ENCODE measurements at regions not wholly inside any gene's neighbourhood (a gene's known extent, or its start where the extent isn't known, plus 50 kb on each side); places are given as distances from the start of the nearest gene placed in this dataset.

GRCh38 chr12:60335745-60336144, 739.9 kb downstream of the SLC16A7 start:
- Histone ChIP-seq H3K27ac (ENCODE audit: low read depth, low read length) (no peak overlapping the region), H4K91ac (replicated peaks; ENCODE audit: insufficient read length, low read length) (no peak overlapping the region), H2AFZ (ENCODE audit: low read length) (no peak overlapping the region), H3K27me3 (replicated peaks in 1 of 4; ENCODE audit: control insufficient read depth in 3 of 4, extremely low read depth in 1 of 4, insufficient read depth in 3 of 4, low read length in 3 of 4) (peaks cover 0 to 1% (median 0%) of the 10 kb centered on the region in 4 experiments; a peak in 1 of 7 replicates), H3K9ac (replicated peaks in 1 of 4; ENCODE audit: extremely low read depth in 1 of 4, low read depth in 3 of 4, low read length in 3 of 4) (no peak overlapping the region), H2BK120ac (replicated peaks; ENCODE audit: low read depth, low read length) (no peak overlapping the region), H4K5ac (ENCODE audit: insufficient read length, low read depth, low read length) (no peak overlapping the region), H3K14ac (ENCODE audit: insufficient read length) (no peak overlapping the region), H3K4me3 (ENCODE audit: extremely low read depth in 1 of 4, insufficient read depth in 2 of 4, low read depth in 3 of 4, low read length in 4 of 4) (no peak overlapping the region), H3K18ac (ENCODE audit: extremely low read depth, low read length) (no peak overlapping the region), H3K4me1 (replicated peaks in 1 of 4; ENCODE audit: control insufficient read depth in 3 of 4, insufficient read depth in 4 of 4, low read length in 3 of 4) (no peaks in the 10 kb centered on the region), H3K23ac (ENCODE audit: insufficient read length) (no peak overlapping the region), H2BK5ac (ENCODE audit: low read depth, low read length) (no peak overlapping the region), H2BK15ac (ENCODE audit: low read length) (no peak overlapping the region), H4K20me1 (replicated peaks in 1 of 2; ENCODE audit: control insufficient read depth in 1 of 2, insufficient read depth in 2 of 2, low read length in 2 of 2) (no peaks in the 10 kb centered on the region), H3K56ac (replicated peaks; ENCODE audit: insufficient read length, low read depth, low read length) (no peak overlapping the region), H2AK5ac (ENCODE audit: low read depth, low read length) (no peak overlapping the region), H3K79me1 (ENCODE audit: low read depth, low read length) (no peaks in the 10 kb centered on the region), H3K36me3 (ENCODE audit: control insufficient read depth in 2 of 4, insufficient read depth in 4 of 4, low read length in 3 of 4) (no peaks in the 10 kb centered on the region), H4K8ac (ENCODE audit: extremely low read depth, insufficient read depth, low read length) (no peak overlapping the region), H3K79me2 (ENCODE audit: control insufficient read depth in 1 of 2, insufficient read depth in 2 of 2, low read length in 2 of 2) (no peaks in the 10 kb centered on the region), H3K4me2 (ENCODE audit: insufficient read depth in 1 of 2, low read depth in 2 of 2, low read length in 2 of 2) (no peak overlapping the region), H3K9me3 (ENCODE audit: insufficient read depth in 2 of 2, low read depth in 1 of 2, low read length in 1 of 2) (no peaks in the 10 kb centered on the region), H3K4ac (replicated peaks; ENCODE audit: insufficient read length, low read depth, low read length) (no peak overlapping the region), H2BK20ac (ENCODE audit: low read length) (no peak overlapping the region), H3K23me2 (ENCODE audit: low read depth, low read length) (no peaks in the 10 kb centered on the region), H2BK12ac (ENCODE audit: low read depth, low read length) (no peak overlapping the region)
- FAIRE-seq (no peak), DNase-seq (ENCODE audit: low read depth in 1 of 2, low spot score in 2 of 2) (no peak)
- ChIA-PET CTCF (ENCODE audit: partially characterized antibody) (no interaction called here), POLR2A (ENCODE audit: partially characterized antibody) (no interaction called here)
- TF ChIP-seq FOSL1 (IDR thresholded peaks at IDR 0.05; ENCODE audit: insufficient read depth, low read depth, low read length) = no peak
- TF ChIP-seq TAF7 (optimal IDR thresholded peaks at IDR 0.05; ENCODE audit: borderline replicate concordance, low read depth, low read length) = no peak
- no peak for TF ChIP-seq EP300 (IDR thresholded peaks at IDR 0.05; ENCODE audit: borderline replicate concordance in 1 of 2, low read depth in 2 of 2, low read length in 2 of 2)
- TF ChIP-seq POLR2AphosphoS5 (IDR thresholded peaks at IDR 0.05; ENCODE audit: low read depth, low read length) = no peak
- TF ChIP-seq CTCF (IDR thresholded peaks at IDR 0.05; ENCODE audit: control extremely low read depth in 1 of 3, insufficient read depth in 1 of 3, low read depth in 1 of 3, low read length in 3 of 3) = no peak
